B cell (primary cell): ENCODE measurements at regions not wholly inside any gene's neighbourhood (a gene's known extent, or its start where the extent isn't known, plus 50 kb on each side); places are given as distances from the start of the nearest gene placed in this dataset.

ENCODE experiments used
- ATAC-seq: fragments of 200-7000 bp; cut with Tn5 transposase; one replicate; pipeline ENCODE4 v1.10.0; 2021; ENCODE audit warnings: low read depth, mild to moderate bottlenecking, moderate number of reproducible peaks, moderate library complexity
- CTCF ChIA-PET: fragments of 350-600 bp; sonication (Branson Sonifier 250); formaldehyde crosslinking; loops from one replicate; lab custom pipeline; 2021; ENCODE audit warnings: antibody characterized with exemption, inconsistent platforms; lab: Charles Lee
- POLR2A ChIA-PET: fragments of 350-600 bp; sonication (Branson Sonifier 250); formaldehyde crosslinking; loops from one replicate; lab custom pipeline; 2021; ENCODE audit warnings: antibody characterized with exemption; lab: Charles Lee
- DNase-seq: peaks from one replicate; pipeline ENCODE4 v3.0.0; 2013
- H2AFZ ChIP-seq: 2 replicates; pipeline ENCODE4 v1.6.1; 2012; ENCODE audit warnings: mild to moderate bottlenecking, low read depth, low read length; ENCODE audit not compliant: insufficient read depth, poor library complexity, severe bottlenecking
- H3K27ac ChIP-seq, 2 donors: 1 replicate in 1 of 2; 2 replicates in 1 of 2; pipeline ENCODE4 v1.5.1; 2012 to 2013; ENCODE audit warnings: low read length in 2 of 2, mild to moderate bottlenecking in 2 of 2, moderate library complexity in 1 of 2
- H3K27me3 ChIP-seq, 4 experiments: fragments of 200-600 bp in 1 of 4; sonication (generic) in 1 of 4; replicated peaks in 1 of 4; 1 replicate in 2 of 4; 2 replicates in 2 of 4; pipeline versions ENCODE4 v1.6.1 to v1.7.0; 2013 to 2016; ENCODE audit warnings: low read length in 3 of 4, mild to moderate bottlenecking in 2 of 4, mixed read lengths in 1 of 4, moderate library complexity in 1 of 4; ENCODE audit not compliant: insufficient read depth in 4 of 4, control insufficient read depth in 3 of 4; ENCODE audit errors: control extremely low read depth in 1 of 4
- H3K36me3 ChIP-seq, 2 experiments: replicated peaks in 1 of 2; 1 replicate in 1 of 2; 2 replicates in 1 of 2; pipeline versions ENCODE4 v1.6.1 to v1.7.1; 2013; ENCODE audit warnings: low read length in 1 of 2; ENCODE audit not compliant: insufficient read depth in 2 of 2, control insufficient read depth in 1 of 2; ENCODE audit errors: control extremely low read depth in 1 of 2, extremely low read depth in 1 of 2
- H3K4me1 ChIP-seq, 2 donors: fragments of 200-600 bp in 1 of 2; sonication (generic) in 1 of 2; 1 replicate in 1 of 2; 2 replicates in 1 of 2; pipeline versions ENCODE4 v1.5.1 to v1.6.1; 2013 to 2017; ENCODE audit warnings: low read length in 2 of 2; ENCODE audit not compliant: control insufficient read depth in 2 of 2, insufficient read depth in 2 of 2
- H3K4me2 ChIP-seq: replicated peaks from 2 replicates; pipeline ENCODE3; 2012; ENCODE audit warnings: mild to moderate bottlenecking, low read depth, low read length; ENCODE audit not compliant: poor library complexity, severe bottlenecking
- H3K4me3 ChIP-seq, 5 experiments: fragments of 200-600 bp in 1 of 5; sonication (generic) in 1 of 5; 1 replicate in 3 of 5; 2 replicates in 2 of 5; pipeline versions ENCODE4 v1.5.1 to v1.7.0; 2011 to 2016; ENCODE audit warnings: low read length in 4 of 5, mild to moderate bottlenecking in 4 of 5, low read depth in 2 of 5, control low read depth in 1 of 5, moderate library complexity in 1 of 5; ENCODE audit not compliant: insufficient read depth in 1 of 5; ENCODE audit errors: control extremely low read depth in 1 of 5, extremely low read depth in 1 of 5
- H3K79me2 ChIP-seq: fragments of 200-600 bp; sonication (generic); one replicate; pipeline ENCODE4 v1.6.0; 2016; ENCODE audit warnings: low read length; ENCODE audit not compliant: control insufficient read depth, insufficient read depth
- H3K9ac ChIP-seq: fragments of 200-600 bp; sonication (generic); 2 replicates; pipeline ENCODE4 v1.6.1; 2017; ENCODE audit warnings: mild to moderate bottlenecking, low read length, moderate library complexity
- H3K9me3 ChIP-seq, 3 donors: one replicate each; pipeline versions ENCODE4 v1.6.1 to v1.7.1; 2013; ENCODE audit warnings: low read length in 2 of 3; ENCODE audit not compliant: control insufficient read depth in 2 of 3, insufficient read depth in 1 of 3; ENCODE audit errors: control extremely low read depth in 1 of 3
- H4K20me1 ChIP-seq: 2 replicates; pipeline ENCODE4 v1.6.0; 2012; ENCODE audit warnings: mild to moderate bottlenecking, low read length; ENCODE audit not compliant: insufficient read depth, control insufficient read depth, poor library complexity, severe bottlenecking
- H3K27ac Mint-ChIP-seq: one replicate; pipeline ENCODE4 v1.8.0; 2021; ENCODE audit warnings: mixed read lengths
- H3K27me3 Mint-ChIP-seq: one replicate; pipeline ENCODE4 v1.8.0; 2021; ENCODE audit warnings: mixed read lengths
- H3K4me1 Mint-ChIP-seq: one replicate; pipeline ENCODE4 v1.8.0; 2021; ENCODE audit warnings: mixed read lengths
- H3K4me3 Mint-ChIP-seq: one replicate; pipeline ENCODE4 v1.8.0; 2021; ENCODE audit warnings: mixed read lengths
- H3K9me3 Mint-ChIP-seq: one replicate; pipeline ENCODE4 v1.8.0; 2022; ENCODE audit warnings: mixed read lengths; ENCODE audit not compliant: insufficient read depth
- EZH2 ChIP-seq: IDR thresholded peaks from 2 replicates; pipeline ENCODE4 v1.6.1; 2012; ENCODE audit warnings: borderline replicate concordance, low read depth, mild to moderate bottlenecking, moderate library complexity, low read length; ENCODE audit not compliant: insufficient read depth, poor library complexity, severe bottlenecking
- WGBS: methylation state at CpG from one replicate; pipeline ENCODE4 v1.1.5; 2013; ENCODE audit warnings: missing lambda C conversion rate; ENCODE audit not compliant: insufficient coverage; 5-methylcytosine and 5-hydroxymethylcytosine counted together
- intact Hi-C: fragments of 100-400 bp; cut with micrococcal nuclease; formaldehyde crosslinking; loops from one replicate; pipeline ENCODE4 v1.10.0; 2022
- TF ChIP-seq, protein P1 (sequence below): fragments of 200-600 bp; IDR thresholded peaks from one replicate; pipeline ENCODE4 v1.8.0; 2022; ENCODE audit warnings: antibody characterized with exemption, mild to moderate bottlenecking

DNA sequence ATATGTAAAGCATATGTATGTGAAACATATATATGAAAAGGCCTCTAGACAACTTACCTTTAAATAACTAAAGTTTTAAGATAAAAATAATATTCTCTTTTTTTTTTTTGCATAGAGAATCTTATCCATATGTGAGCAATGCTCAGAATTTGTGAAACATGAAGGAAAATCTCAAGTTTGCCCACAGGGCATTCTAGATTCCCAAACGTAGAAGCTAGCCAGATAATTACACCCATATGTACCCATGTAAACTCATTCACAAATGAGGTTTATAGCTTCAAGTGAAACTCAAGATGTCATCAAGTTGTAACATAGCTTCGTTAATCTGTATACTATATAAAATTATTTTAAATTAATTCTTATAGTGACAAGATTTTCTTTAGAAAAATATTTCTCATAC, 537.3 kb upstream of the NR2F2 start:
- H2AFZ ChIP-seq = no peak overlapping the region
- Mint-ChIP-seq H3K4me3 (no peak overlapping the region), H3K4me1 (no peaks in the 10 kb centered on the region), H3K27me3 (no peaks in the 10 kb centered on the region), H3K27ac (no peak overlapping the region), H3K9me3 (peaks cover 8% of the 10 kb centered on the region)
- DNase-seq (no peak), ATAC-seq (no peak)
- H3K9ac ChIP-seq = no peak overlapping the region
- no peaks in the 10 kb centered on the region for H3K4me1 ChIP-seq
- H3K79me2 ChIP-seq = no peaks in the 10 kb centered on the region
- no peaks in the 10 kb centered on the region for H3K36me3 ChIP-seq
- H3K27ac ChIP-seq = no peak overlapping the region
- intact Hi-C loops = no loop called here
- no peak overlapping the region for H3K4me3 ChIP-seq
- no peak for TF ChIP-seq EZH2
- TF ChIP-seq, protein P1, sequence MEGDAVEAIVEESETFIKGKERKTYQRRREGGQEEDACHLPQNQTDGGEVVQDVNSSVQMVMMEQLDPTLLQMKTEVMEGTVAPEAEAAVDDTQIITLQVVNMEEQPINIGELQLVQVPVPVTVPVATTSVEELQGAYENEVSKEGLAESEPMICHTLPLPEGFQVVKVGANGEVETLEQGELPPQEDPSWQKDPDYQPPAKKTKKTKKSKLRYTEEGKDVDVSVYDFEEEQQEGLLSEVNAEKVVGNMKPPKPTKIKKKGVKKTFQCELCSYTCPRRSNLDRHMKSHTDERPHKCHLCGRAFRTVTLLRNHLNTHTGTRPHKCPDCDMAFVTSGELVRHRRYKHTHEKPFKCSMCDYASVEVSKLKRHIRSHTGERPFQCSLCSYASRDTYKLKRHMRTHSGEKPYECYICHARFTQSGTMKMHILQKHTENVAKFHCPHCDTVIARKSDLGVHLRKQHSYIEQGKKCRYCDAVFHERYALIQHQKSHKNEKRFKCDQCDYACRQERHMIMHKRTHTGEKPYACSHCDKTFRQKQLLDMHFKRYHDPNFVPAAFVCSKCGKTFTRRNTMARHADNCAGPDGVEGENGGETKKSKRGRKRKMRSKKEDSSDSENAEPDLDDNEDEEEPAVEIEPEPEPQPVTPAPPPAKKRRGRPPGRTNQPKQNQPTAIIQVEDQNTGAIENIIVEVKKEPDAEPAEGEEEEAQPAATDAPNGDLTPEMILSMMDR = no peak
- 67% methylated on average over 1 of the region's 2 CpGs for WGBS
- ChIA-PET CTCF (no interaction called here), POLR2A (no interaction called here)
- peaks cover 0 to 3% (median 0%) of the 10 kb centered on the region in 3 donors for H3K9me3 ChIP-seq
- no peaks in the 10 kb centered on the region for H4K20me1 ChIP-seq
- H3K27me3 ChIP-seq = no peaks in the 10 kb centered on the region
- no peak overlapping the region for H3K4me2 ChIP-seq

DNA sequence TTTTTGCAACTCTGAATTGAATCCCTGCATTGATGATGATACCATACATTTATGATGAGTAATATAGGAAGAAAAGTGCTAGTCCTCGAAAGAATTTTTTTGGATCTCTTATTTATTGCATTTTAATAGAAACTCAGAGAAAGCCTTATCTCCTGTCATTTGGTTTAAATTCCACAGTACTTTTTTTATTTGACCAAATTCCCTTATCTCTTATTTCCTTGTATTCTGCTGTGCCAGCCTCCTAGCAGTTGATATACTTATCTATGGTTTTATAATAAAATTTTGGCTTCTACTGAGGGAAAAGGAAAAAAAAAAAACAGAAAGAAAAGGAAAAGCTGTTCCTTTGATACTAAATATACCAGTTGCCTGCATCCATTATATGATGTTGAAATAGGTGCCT, 535.1 kb upstream of the NR2F2 start:
- Mint-ChIP-seq H3K27ac (no peak overlapping the region), H3K4me1 (no peaks in the 10 kb centered on the region), H3K4me3 (no peak overlapping the region), H3K27me3 (no peaks in the 10 kb centered on the region), H3K9me3 (peaks cover 6% of the 10 kb centered on the region)
- no CpG with 5 or more reads among the region's 1 CpG for WGBS
- H2AFZ ChIP-seq = no peak overlapping the region
- H3K27me3 ChIP-seq = no peaks in the 10 kb centered on the region
- H4K20me1 ChIP-seq = no peaks in the 10 kb centered on the region
- intact Hi-C loops = no loop called here
- H3K4me1 ChIP-seq = no peaks in the 10 kb centered on the region
- H3K9me3 ChIP-seq = peaks cover 0 to 3% (median 0%) of the 10 kb centered on the region in 3 donors
- DNase-seq (no peak), ATAC-seq (no peak)
- H3K9ac ChIP-seq = no peak overlapping the region
- no peak overlapping the region for H3K4me2 ChIP-seq
- ChIA-PET POLR2A (no interaction called here), CTCF (no interaction called here)
- no peaks in the 10 kb centered on the region for H3K36me3 ChIP-seq
- H3K4me3 ChIP-seq = no peak overlapping the region
- TF ChIP-seq, protein P1 = no peak
- TF ChIP-seq EZH2 = no peak
- no peak overlapping the region for H3K27ac ChIP-seq
- H3K79me2 ChIP-seq = no peaks in the 10 kb centered on the region
